Activated T-cell treated with anti-CD3 and anti-CD28 coated beads, Interleukin-2, amount 50 U/mL, for 24 hours (primary cell): ENCODE measurements at regions not wholly inside any gene's neighbourhood (a gene's known extent, or its start where the extent isn't known, plus 50 kb on each side); places are given as distances from the start of the nearest gene placed in this dataset.

Experiments used
- DNase-seq: peaks from one replicate; pipeline ENCODE4 v3.0.0-alpha.2; 2020
- H3K27ac Mint-ChIP-seq: 2 replicates; pipeline ENCODE4 v1.8.0; 2020; ENCODE audit warnings: mild to moderate bottlenecking, mixed read lengths
- H3K27me3 Mint-ChIP-seq: 2 replicates; pipeline ENCODE4 v1.8.0; 2020; ENCODE audit warnings: mixed read lengths
- H3K36me3 Mint-ChIP-seq: 2 replicates; pipeline ENCODE4 v1.8.0; 2020; ENCODE audit warnings: low read depth, mixed read lengths
- H3K4me1 Mint-ChIP-seq: 2 replicates; pipeline ENCODE4 v1.8.0; 2020; ENCODE audit warnings: low read depth, mixed read lengths
- H3K4me3 Mint-ChIP-seq: 2 replicates; pipeline ENCODE4 v1.8.0; 2020; ENCODE audit warnings: mild to moderate bottlenecking, moderate library complexity, mixed read lengths
- H3K9me3 Mint-ChIP-seq: 2 replicates; pipeline ENCODE4 v1.8.0; 2020; ENCODE audit warnings: mixed read lengths

DNA sequence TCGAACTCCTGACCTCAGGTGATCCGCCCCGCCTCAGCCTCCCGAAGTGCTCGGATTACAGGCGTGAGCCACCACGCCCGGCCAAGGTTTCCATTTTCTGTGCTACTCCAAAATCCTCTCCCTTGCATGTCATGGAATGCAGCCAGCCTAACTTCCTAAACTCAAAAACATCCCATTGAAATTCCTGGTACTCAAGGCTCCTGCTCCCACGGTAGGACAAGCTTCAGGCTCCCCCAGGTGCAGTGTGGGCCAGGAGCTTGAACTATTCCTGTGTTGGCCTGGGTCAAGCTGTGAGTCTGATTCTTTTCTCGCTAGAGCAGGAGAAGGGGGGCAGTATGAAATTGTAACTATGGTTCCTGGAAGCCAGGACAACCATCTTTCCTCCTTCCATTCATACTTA lies 97.1 kb downstream of the RPL27A start:
- H3K9me3 Mint-ChIP-seq, result no peaks in the 10 kb centered on the region
- H3K27ac Mint-ChIP-seq, result no peak overlapping the region
- H3K4me3 Mint-ChIP-seq, result no peak overlapping the region
- H3K4me1 Mint-ChIP-seq, result no peaks in the 10 kb centered on the region
- H3K36me3 Mint-ChIP-seq, result no peaks in the 10 kb centered on the region
- no peak for DNase-seq
- H3K27me3 Mint-ChIP-seq, result peaks cover 25% of the 10 kb centered on the region

DNA sequence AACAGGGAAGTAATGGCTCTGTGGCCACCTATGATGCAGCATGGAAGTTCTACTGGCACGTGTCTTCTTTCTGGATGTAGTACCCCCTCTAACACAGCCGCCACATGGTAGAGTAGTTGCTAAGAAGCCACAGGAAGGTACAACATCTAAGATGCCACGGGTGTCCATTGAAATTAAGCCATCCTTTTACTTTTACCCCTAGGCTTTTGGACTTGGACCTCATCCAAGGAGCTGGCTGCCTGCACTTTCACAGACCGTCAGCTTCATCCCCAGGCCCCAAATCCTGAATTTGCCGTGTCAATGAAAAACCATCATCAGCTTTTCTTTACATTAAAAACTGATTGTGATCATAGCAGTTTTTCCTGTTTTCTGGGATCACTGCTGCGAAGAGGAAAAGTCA lies 102.4 kb downstream of the RPL27A start:
- H3K9me3 Mint-ChIP-seq, result no peaks in the 10 kb centered on the region
- no peak overlapping the region for H3K27ac Mint-ChIP-seq
- no peak overlapping the region for H3K4me3 Mint-ChIP-seq
- no peaks in the 10 kb centered on the region for H3K4me1 Mint-ChIP-seq
- H3K36me3 Mint-ChIP-seq, result no peaks in the 10 kb centered on the region
- H3K27me3 Mint-ChIP-seq, result peaks cover 16% of the 10 kb centered on the region
- no peak for DNase-seq

DNA sequence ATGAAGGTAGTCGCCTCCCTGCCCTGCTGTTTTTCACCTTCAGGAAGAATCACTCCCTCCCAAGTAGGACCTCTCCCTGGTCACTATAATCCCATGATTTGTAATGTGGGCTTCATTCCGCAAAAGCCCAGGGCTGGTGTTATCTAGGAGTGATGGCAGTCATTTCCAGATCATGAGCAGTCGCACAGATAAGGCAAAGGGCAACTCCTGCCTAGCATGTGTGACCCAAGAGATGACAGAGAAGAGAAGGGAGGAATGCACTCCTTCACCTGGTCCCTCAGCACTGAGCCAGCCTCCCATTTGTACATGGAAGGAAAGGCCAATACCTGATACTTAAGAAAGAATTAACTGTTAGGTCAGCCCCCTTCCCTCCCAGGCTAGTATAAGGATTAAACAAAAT lies 102.9 kb downstream of the RPL27A start:
- no peaks in the 10 kb centered on the region for H3K9me3 Mint-ChIP-seq
- H3K4me3 Mint-ChIP-seq, result no peak overlapping the region
- DNase-seq, result no peak
- no peak overlapping the region for H3K27ac Mint-ChIP-seq
- H3K36me3 Mint-ChIP-seq, result no peaks in the 10 kb centered on the region
- no peaks in the 10 kb centered on the region for H3K4me1 Mint-ChIP-seq
- H3K27me3 Mint-ChIP-seq, result peaks cover 11% of the 10 kb centered on the region

DNA sequence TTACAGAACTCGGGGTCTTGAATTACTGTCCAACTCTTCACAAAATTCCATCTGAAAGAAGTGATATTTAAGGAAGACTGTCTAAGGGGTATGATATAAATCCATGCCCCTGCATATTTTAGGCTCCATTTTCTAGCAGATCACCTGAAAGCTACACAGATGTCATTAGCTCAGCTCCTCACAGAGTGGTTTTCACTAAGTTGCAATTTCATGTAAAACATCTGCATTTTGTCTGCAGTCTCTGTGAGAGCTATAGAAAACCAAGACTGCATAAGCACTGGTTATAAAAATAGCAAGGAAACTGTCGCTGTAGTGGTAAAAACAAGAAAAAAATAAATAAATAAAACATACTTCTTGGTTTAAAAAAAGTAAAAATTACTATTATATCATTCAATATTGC lies 103.4 kb downstream of the RPL27A start:
- H3K27me3 Mint-ChIP-seq, result peaks cover 5% of the 10 kb centered on the region
- no peaks in the 10 kb centered on the region for H3K4me1 Mint-ChIP-seq
- no peak for DNase-seq
- H3K36me3 Mint-ChIP-seq, result no peaks in the 10 kb centered on the region
- H3K9me3 Mint-ChIP-seq, result no peaks in the 10 kb centered on the region
- H3K27ac Mint-ChIP-seq, result no peak overlapping the region
- no peak overlapping the region for H3K4me3 Mint-ChIP-seq

DNA sequence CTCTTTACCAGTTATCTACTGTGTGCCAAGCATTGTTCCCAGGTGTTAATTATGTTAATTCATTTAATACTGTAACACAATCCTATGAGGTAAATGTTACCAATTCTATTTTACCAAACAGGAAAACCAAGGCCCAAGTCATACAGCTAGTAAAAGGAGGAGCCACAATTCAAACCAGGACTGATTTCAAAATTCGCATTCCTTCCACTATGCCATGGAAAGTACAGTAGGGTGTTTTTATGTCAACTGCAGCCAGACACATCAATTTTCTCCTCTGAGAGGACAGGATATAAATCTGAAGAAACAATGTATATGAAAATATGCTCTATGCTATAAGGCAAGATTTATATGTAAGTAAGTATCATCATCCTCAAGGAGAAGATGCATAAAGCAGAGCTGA lies 104.3 kb downstream of the RPL27A start:
- Mint-ChIP-seq H3K27ac (no peak overlapping the region), H3K4me3 (no peak overlapping the region)

DNA sequence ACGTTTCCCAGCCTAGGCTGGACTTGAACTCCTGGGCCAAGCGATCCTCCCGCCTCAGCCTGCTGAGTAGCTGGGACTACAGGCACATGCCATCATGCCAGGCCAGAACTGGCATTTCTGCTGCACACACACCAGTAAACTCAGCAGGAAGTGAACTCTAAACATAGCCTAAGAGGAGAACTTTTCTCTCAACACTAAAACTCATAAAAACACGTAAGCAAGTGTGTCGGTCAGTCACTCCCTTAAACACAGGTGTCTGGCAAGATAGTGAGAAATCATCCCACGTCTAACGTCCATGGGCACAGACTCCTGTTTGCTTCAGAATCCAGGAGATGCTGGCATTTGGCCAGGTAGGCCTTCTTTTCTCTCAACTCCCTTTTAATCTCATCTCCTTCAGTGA lies 104.8 kb downstream of the RPL27A start:
- no peak for DNase-seq
- Mint-ChIP-seq H3K27ac (no peak overlapping the region), H3K9me3 (no peaks in the 10 kb centered on the region), H3K4me3 (no peak overlapping the region), H3K36me3 (no peaks in the 10 kb centered on the region), H3K27me3 (no peaks in the 10 kb centered on the region), H3K4me1 (no peaks in the 10 kb centered on the region)

More for the DNA sequence above, 104.3 kb downstream of the RPL27A start:
- H3K4me1 Mint-ChIP-seq, result no peaks in the 10 kb centered on the region
- no peak for DNase-seq
- no peaks in the 10 kb centered on the region for H3K36me3 Mint-ChIP-seq
- no peaks in the 10 kb centered on the region for H3K27me3 Mint-ChIP-seq
- no peaks in the 10 kb centered on the region for H3K9me3 Mint-ChIP-seq

DNA sequence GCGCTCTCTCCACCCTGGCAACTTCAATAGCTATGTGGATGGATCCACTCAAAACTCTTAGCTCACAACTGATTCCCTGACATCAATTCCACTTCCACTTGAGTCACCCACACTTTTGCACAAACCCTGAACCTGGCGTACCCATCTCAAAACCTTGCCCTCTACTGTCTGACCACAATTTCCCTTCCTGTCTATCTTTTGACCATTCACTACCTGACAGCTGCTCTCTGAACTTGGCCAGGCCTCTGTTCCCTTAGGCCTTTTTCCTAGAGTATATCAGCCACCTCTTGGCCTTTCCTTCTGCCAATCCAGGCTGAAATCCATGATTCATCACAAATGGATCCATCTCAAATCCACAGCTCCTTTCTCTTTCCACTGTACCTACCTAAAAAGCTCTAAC lies 106.0 kb downstream of the RPL27A start:
- Mint-ChIP-seq H3K27ac (no peak overlapping the region), H3K4me3 (no peak overlapping the region), H3K4me1 (no peaks in the 10 kb centered on the region), H3K36me3 (no peaks in the 10 kb centered on the region), H3K9me3 (no peaks in the 10 kb centered on the region), H3K27me3 (no peaks in the 10 kb centered on the region)
- DNase-seq, result no peak

DNA sequence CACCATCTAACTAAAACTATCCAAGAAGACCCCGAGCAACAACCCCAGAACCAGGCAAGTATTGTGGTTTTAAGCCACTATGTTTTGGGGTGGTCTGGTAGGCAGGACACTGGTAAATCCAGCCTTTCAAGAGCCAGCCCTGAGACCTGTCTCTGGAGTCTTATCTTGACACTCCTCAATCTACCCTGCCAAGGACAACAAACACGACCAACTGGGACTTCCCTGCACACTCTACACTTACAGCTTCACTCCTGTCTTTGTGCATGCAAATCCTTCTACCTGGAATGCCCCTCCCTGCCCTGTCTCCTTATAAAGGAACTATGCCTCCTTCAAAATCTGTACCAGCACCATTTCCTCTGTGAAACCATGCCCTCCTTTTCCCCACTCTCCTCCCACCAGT lies 107.3 kb downstream of the RPL27A start:
- Mint-ChIP-seq H3K9me3 (no peaks in the 10 kb centered on the region), H3K27me3 (no peaks in the 10 kb centered on the region), H3K36me3 (no peaks in the 10 kb centered on the region), H3K4me1 (no peaks in the 10 kb centered on the region), H3K27ac (no peak overlapping the region), H3K4me3 (no peak overlapping the region)
- no peak for DNase-seq

DNA sequence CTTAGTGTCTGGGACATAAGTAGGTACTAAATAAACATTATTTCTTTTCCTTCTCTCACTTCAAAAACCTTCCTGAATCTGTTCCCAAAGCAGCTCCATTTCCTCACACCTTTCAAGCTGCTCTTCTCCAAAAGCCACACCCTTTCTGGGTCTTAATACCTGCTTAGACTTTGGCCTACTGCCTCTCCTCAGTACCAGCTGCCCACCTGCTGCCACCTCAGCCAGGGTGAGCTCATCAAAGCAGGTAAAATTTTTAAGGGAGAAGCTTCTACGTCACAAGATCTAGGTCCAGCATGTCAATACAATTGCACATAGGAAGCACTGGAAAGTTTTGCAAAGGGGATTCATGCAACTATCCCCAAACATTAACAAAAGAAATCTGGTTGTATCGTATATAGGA lies 108.4 kb downstream of the RPL27A start:
- DNase-seq, result no peak
- Mint-ChIP-seq H3K27ac (no peak overlapping the region), H3K4me3 (no peak overlapping the region), H3K9me3 (no peaks in the 10 kb centered on the region), H3K27me3 (no peaks in the 10 kb centered on the region), H3K36me3 (no peaks in the 10 kb centered on the region), H3K4me1 (no peaks in the 10 kb centered on the region)

DNA sequence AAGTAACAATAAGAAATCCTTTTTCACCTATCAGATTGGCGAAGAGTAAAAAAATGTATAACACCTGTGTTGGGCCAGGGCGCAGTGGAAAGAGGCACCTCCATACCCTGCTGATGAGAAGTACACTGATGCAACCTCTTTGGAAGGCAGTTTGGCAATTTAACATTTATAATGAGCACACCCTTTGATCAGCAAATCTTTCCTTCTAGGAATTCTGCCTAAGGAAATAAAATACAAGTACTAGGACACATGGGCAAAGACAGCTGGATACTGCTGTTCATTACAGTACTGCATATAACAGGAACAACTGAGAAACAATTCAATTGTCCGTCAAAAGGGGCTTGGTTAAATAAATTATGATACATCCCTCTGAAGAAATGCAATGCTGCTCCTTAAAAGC lies 110.1 kb downstream of the RPL27A start:
- Mint-ChIP-seq H3K9me3 (no peaks in the 10 kb centered on the region), H3K4me3 (no peak overlapping the region), H3K4me1 (no peaks in the 10 kb centered on the region), H3K36me3 (no peaks in the 10 kb centered on the region), H3K27ac (no peak overlapping the region), H3K27me3 (no peaks in the 10 kb centered on the region)
- no peak for DNase-seq

DNA sequence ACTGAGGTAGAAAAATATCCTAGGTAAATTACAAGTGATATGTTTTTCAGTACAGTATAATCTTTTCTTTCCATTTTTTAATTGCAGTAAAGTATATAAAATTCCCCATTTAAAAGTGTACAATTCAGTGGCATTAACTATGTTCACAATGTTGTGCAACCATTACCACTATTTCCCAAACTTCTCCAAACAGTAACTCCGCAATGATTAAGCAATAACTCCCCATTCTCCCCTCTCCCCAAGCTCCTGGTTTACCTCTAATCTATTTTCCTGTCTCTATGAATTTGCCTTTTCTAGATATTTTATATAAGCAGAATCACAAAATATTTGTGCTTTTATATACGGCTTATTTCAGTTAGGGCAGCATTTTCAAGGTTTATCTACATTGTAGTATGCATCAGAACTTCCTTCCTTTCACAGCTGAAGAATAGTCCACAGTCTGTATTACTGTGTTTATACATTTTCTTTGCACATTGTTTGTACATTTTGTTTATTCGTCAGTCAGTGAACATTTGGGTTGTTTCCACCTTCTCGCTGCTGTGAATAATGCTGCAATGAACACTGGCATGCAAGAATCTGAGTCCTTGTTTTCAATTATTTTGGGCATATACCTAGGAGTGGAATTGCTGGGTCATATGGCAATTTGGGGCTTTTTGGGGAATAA lies 110.7 kb downstream of the RPL27A start:
- Mint-ChIP-seq H3K27me3 (no peaks in the 10 kb centered on the region), H3K4me1 (no peaks in the 10 kb centered on the region), H3K27ac (no peak overlapping the region), H3K36me3 (no peaks in the 10 kb centered on the region), H3K4me3 (no peak overlapping the region), H3K9me3 (no peaks in the 10 kb centered on the region)
- DNase-seq, result no peak

DNA sequence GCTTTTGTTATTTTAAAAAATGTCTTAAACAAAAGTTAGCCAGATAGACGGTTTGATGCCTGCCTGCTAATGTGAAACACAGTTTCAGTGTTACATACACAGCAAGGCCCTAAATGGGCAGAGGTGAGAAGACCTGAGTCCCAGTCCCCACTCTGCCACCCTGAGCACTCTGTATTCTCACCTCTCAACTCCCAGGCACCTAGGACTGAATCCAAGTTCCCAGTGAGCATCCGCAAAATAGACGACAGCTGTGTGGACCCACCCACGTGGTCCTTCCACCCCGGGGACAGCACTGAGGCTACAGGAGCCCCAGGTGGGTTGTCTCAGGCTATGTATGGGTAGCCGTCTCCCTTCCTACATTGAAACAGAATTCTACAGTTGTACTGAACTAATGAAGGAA lies 111.5 kb downstream of the RPL27A start:
- no peaks in the 10 kb centered on the region for H3K9me3 Mint-ChIP-seq
- H3K27me3 Mint-ChIP-seq, result no peaks in the 10 kb centered on the region
- no peaks in the 10 kb centered on the region for H3K4me1 Mint-ChIP-seq
- H3K4me3 Mint-ChIP-seq, result no peak overlapping the region
- DNase-seq, result no peak
- H3K27ac Mint-ChIP-seq, result no peak overlapping the region
- H3K36me3 Mint-ChIP-seq, result no peaks in the 10 kb centered on the region

DNA sequence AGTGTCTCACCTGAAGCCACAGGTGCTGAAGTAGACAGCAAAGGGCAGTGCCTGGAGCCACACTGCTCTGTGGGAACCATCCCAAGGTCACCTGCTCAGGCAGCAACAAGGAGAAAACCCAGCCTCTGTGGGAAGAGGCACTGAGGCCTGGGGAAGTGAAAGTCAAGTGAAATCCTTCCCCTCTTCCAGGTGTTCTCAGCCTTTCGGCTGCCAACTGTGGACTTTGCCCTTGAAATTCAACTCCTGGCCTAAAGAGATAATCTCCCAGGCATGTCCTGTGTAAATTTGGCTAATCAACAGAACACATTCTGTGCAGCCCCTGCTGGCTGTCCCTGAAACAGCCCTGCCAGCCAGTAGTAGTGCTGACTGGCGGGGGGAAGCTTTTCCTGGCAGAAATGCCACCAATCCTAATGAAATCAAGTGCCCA lies 112.1 kb downstream of the RPL27A start:
- H3K4me3 Mint-ChIP-seq, result no peak overlapping the region
- H3K36me3 Mint-ChIP-seq, result no peaks in the 10 kb centered on the region
- no peak overlapping the region for H3K27ac Mint-ChIP-seq
- H3K4me1 Mint-ChIP-seq, result no peaks in the 10 kb centered on the region
- H3K27me3 Mint-ChIP-seq, result no peaks in the 10 kb centered on the region
- DNase-seq, result no peak
- no peaks in the 10 kb centered on the region for H3K9me3 Mint-ChIP-seq

DNA sequence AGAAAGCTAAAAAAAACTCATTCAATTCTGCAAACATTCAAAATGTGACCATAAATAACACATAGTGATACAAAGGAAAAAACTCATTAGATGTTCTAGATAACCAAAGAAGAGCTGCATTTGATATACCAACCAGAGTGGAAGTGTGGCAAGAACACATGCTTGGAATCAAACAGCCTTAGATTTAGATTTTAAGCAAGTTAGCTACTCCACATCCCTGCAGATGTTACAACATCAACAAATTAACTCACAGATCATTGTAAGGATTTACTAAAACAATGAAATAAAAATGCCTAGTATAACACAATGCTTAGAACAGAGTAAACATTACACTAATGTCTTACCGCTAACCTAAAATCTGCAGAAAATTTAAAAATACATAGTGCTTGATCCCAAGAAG lies 114.0 kb upstream of the AKIP1 start:
- H3K36me3 Mint-ChIP-seq, result no peaks in the 10 kb centered on the region
- no peaks in the 10 kb centered on the region for H3K4me1 Mint-ChIP-seq
- H3K27me3 Mint-ChIP-seq, result no peaks in the 10 kb centered on the region
- H3K4me3 Mint-ChIP-seq, result no peak overlapping the region
- no peaks in the 10 kb centered on the region for H3K9me3 Mint-ChIP-seq
- no peak overlapping the region for H3K27ac Mint-ChIP-seq
- no peak for DNase-seq

DNA sequence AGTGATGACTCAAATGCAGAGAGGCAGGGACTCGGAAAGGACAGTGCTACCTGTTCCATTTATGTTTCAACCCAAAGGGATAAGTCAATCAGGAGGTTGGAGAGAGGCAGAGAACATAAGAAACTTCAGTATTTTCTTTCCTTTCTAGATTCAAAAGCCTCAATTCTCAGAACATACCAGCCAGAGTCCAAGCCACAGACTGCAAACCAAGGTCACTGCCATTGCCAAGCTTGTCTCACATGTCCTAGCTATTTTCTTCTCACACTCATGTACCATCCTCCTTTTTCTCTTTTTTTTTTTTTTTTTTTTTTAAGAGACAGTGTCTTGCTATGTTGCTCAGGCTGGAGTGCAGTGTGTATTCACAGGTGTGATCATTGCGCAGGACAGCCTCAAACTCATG lies 111.7 kb upstream of the AKIP1 start:
- no peaks in the 10 kb centered on the region for H3K9me3 Mint-ChIP-seq
- H3K4me3 Mint-ChIP-seq, result no peak overlapping the region
- no peaks in the 10 kb centered on the region for H3K4me1 Mint-ChIP-seq
- no peaks in the 10 kb centered on the region for H3K27me3 Mint-ChIP-seq
- DNase-seq, result no peak
- no peak overlapping the region for H3K27ac Mint-ChIP-seq
- no peaks in the 10 kb centered on the region for H3K36me3 Mint-ChIP-seq

DNA sequence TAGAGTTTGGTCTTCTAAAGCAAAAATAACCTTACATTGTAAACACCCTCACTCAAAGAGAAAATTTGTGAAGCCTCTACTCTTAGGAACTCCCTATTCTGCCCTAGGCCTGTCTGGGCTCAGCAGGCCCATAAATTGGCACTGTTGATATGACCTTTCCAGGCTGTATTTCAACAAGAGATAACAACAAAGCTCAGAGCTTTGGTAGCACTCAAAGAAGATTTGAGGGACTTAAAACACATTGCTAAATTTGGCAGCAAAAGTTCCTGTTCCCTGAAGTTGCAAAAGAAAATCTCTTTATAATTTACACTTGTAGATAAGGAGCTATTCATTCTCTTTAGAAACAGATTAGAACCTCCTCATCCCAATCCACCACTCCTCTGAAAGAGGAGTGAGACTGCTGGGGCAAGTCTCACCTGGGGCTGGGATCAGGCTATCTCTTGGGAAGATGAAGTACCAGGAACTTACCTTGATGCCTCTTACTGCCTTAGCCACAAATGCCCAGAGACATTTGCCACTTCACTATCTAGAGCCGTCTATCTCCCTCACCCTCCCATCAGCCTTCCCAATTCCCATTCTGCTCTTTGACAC lies 110.4 kb upstream of the AKIP1 start:
- DNase-seq, result no peak
- Mint-ChIP-seq H3K4me1 (no peaks in the 10 kb centered on the region), H3K9me3 (no peaks in the 10 kb centered on the region), H3K4me3 (no peak overlapping the region), H3K36me3 (no peaks in the 10 kb centered on the region), H3K27ac (no peak overlapping the region), H3K27me3 (no peaks in the 10 kb centered on the region)
